Neural cell (in vitro differentiated cells): ENCODE measurements at regions not wholly inside any gene's neighbourhood (a gene's known extent, or its start where the extent isn't known, plus 50 kb on each side); places are given as distances from the start of the nearest gene placed in this dataset.

Experiments used
- H2AFZ ChIP-seq: fragments of 200-600, 300-800 bp; sonication (generic), shearing (Covaris generic); 2 replicates; pipeline ENCODE4 v1.6.0; 2014; ENCODE audit warnings: low read depth, mild to moderate bottlenecking, antibody characterized with exemption, low read length, moderate library complexity
- H3F3A ChIP-seq: fragments of 200-600 bp; shearing (Covaris generic); 2 replicates; pipeline ENCODE4 v1.6.1; 2016; ENCODE audit warnings: mild to moderate bottlenecking, moderate library complexity, mixed read lengths, antibody characterized with exemption, low read length; ENCODE audit not compliant: insufficient read depth, poor library complexity, severe bottlenecking
- H3K27ac ChIP-seq: fragments of 200-600, 300-800 bp; sonication (generic), shearing (Covaris generic); 2 replicates; pipeline ENCODE4 v1.5.1; 2014; ENCODE audit warnings: mild to moderate bottlenecking, low read length, moderate library complexity
- H3K27me3 ChIP-seq: fragments of 300-800, 200-600 bp; sonication (generic), shearing (Covaris generic); 2 replicates; pipeline ENCODE4 v1.6.0; 2014; ENCODE audit warnings: mild to moderate bottlenecking, low read depth, low read length, moderate library complexity; ENCODE audit not compliant: insufficient read depth
- H3K36me3 ChIP-seq: fragments of 300-800, 200-600 bp; sonication (generic), shearing (Covaris generic); 2 replicates; pipeline ENCODE4 v1.5.1; 2014; ENCODE audit warnings: mild to moderate bottlenecking, antibody characterized with exemption, low read length, moderate library complexity; ENCODE audit not compliant: insufficient read depth
- H3K4me2 ChIP-seq: fragments of 300-800, 200-600 bp; sonication (generic), shearing (Covaris generic); 2 replicates; pipeline ENCODE4 v1.6.0; 2014; ENCODE audit warnings: mild to moderate bottlenecking, low read length
- H3K4me3 ChIP-seq: fragments of 300-800, 200-600 bp; sonication (generic), shearing (Covaris generic); 2 replicates; pipeline ENCODE4 v1.5.1; 2014; ENCODE audit warnings: mild to moderate bottlenecking, low read length, moderate library complexity
- H3K79me2 ChIP-seq: fragments of 200-600 bp; shearing (Covaris generic); replicated peaks from 2 replicates; pipeline ENCODE4 v1.6.0; 2014; ENCODE audit warnings: mild to moderate bottlenecking, low read length, moderate library complexity; ENCODE audit not compliant: insufficient read depth
- H3K9ac ChIP-seq: fragments of 300-800, 200-600 bp; sonication (generic), shearing (Covaris generic); 2 replicates; pipeline ENCODE4 v1.6.1; 2016; ENCODE audit warnings: mild to moderate bottlenecking, low read length, mixed read lengths
- H3K9me2 ChIP-seq: fragments of 200-600 bp; shearing (Covaris generic); 2 replicates; pipeline ENCODE4 v1.6.1; 2016; ENCODE audit warnings: mild to moderate bottlenecking, low read length, mixed read lengths; ENCODE audit not compliant: insufficient read depth
- H3K9me3 ChIP-seq: fragments of 200-600, 300-800 bp; sonication (generic), shearing (Covaris generic); 2 replicates; pipeline ENCODE4 v1.6.1; 2016; ENCODE audit warnings: mild to moderate bottlenecking, mixed run types, low read length, moderate library complexity, mixed read lengths
- H4K20me1 ChIP-seq: fragments of 200-600 bp; shearing (Covaris generic); 2 replicates; pipeline ENCODE4 v1.6.1; 2016; ENCODE audit warnings: mild to moderate bottlenecking, mixed run types; ENCODE audit not compliant: insufficient read depth
- EP300 ChIP-seq: fragments of 450-650 bp; conservative IDR thresholded peaks from 2 replicates; pipeline ENCODE4 v1.6.1; 2014; ENCODE audit warnings: antibody characterized with exemption, mild to moderate bottlenecking, moderate library complexity; ENCODE audit not compliant: poor library complexity, severe bottlenecking
- EZH2 ChIP-seq: fragments of 200-600, 300-800 bp; shearing (Covaris generic), sonication (generic); IDR thresholded peaks from 2 replicates; pipeline ENCODE4 v1.6.1; 2014; ENCODE audit warnings: antibody characterized with exemption, low read length, borderline replicate concordance, mild to moderate bottlenecking; ENCODE audit not compliant: insufficient read depth, poor library complexity, severe bottlenecking
- MXI1 ChIP-seq: fragments of 450-650 bp; conservative IDR thresholded peaks from 2 replicates; pipeline ENCODE4 v1.6.1; 2014; ENCODE audit warnings: antibody characterized with exemption, mild to moderate bottlenecking; ENCODE audit not compliant: poor library complexity, severe bottlenecking
- POLR2AphosphoS5 ChIP-seq: IDR thresholded peaks from 2 replicates; pipeline ENCODE4 v1.6.1; 2012
- RAD21 ChIP-seq: fragments of 450-650 bp; conservative IDR thresholded peaks from 2 replicates; pipeline ENCODE4 v1.6.1; 2014; ENCODE audit warnings: antibody characterized with exemption, mild to moderate bottlenecking, moderate library complexity
- SMC3 ChIP-seq: fragments of 450-650 bp; conservative IDR thresholded peaks from 2 replicates; pipeline ENCODE4 v1.6.1; 2014; ENCODE audit warnings: antibody characterized with exemption, mild to moderate bottlenecking, moderate library complexity; ENCODE audit not compliant: poor library complexity
- TAF1 ChIP-seq: IDR thresholded peaks from 2 replicates; pipeline ENCODE4 v1.6.1; 2012; ENCODE audit warnings: low read depth
- TF ChIP-seq, protein P1 (sequence below): fragments of 450-650 bp; IDR thresholded peaks from 2 replicates; pipeline ENCODE4 v1.5.1; 2014; ENCODE audit warnings: antibody characterized with exemption, mild to moderate bottlenecking, moderate library complexity; ENCODE audit not compliant: poor library complexity, severe bottlenecking
- TF ChIP-seq, protein P2 (sequence below): IDR thresholded peaks from 2 replicates; pipeline ENCODE4 v1.6.1; 2012; ENCODE audit warnings: borderline replicate concordance

DNA sequence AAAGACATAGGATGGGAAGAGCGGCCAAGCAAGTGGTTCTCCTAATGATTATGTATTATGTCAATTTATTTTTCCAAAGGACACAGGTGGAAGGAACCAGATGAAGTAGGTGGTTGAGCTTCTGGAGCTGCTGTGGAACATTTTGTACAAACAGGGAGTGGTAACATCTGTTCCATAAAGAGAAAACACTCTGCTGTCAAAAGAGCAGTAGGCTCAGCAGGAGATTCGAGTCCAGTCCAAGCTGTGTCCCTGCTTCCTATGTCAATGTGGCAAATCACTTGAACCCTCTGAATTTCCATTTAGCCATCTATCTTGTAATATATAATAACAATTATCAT lies 448.0 kb upstream of the ANKRD30A start:
- H4K20me1 ChIP-seq = no peaks in the 10 kb centered on the region
- no peak overlapping the region for H3K27ac ChIP-seq
- H3K9me3 ChIP-seq = no peaks in the 10 kb centered on the region
- H3K9ac ChIP-seq = no peak overlapping the region
- H3K4me3 ChIP-seq = no peak overlapping the region
- H3K4me2 ChIP-seq = no peak overlapping the region
- no peaks in the 10 kb centered on the region for H3K36me3 ChIP-seq
- H3K9me2 ChIP-seq = no peaks in the 10 kb centered on the region
- no peaks in the 10 kb centered on the region for H3K27me3 ChIP-seq
- H3K79me2 ChIP-seq = no peaks in the 10 kb centered on the region
- no peak for TF ChIP-seq EZH2
- TF ChIP-seq EP300 = no peak
- TF ChIP-seq TAF1 = no peak
- H3F3A ChIP-seq = no peaks in the 10 kb centered on the region
- no peak overlapping the region for H2AFZ ChIP-seq

DNA sequence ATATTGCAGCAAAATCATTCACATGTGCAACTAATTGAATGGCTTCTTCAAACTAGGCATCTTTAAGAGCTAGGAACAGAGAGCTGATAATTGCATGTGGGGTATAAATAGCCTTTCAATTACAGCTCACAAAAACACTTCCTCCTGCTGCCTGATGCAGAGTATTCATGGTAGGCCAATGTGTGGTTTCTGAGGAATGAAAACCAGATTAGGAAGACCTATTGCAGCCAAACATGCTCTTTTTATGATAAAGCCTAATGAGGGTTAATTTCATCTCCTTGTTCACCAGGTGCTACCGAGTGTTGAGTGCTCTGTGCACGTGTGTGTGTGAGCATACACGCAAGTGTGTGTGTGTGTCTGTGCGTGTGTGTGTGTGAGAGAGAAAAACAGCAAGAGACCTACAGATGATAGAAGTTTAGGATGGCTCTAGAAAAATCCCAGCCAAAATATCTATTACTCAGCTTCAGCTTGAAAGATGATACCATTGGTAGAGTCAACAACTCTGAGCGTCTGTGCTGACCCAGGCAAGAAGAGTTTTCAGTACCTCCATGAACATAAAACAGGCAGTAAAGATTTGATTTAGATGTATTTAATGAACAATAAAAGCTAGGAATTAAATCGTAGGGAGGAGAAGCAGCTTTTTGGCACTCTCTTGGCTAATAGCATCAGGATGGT lies 448.5 kb upstream of the ANKRD30A start:
- Histone ChIP-seq H3F3A (no peaks in the 10 kb centered on the region), H4K20me1 (no peaks in the 10 kb centered on the region), H3K27me3 (no peaks in the 10 kb centered on the region), H3K9ac (no peak overlapping the region), H3K4me2 (no peak overlapping the region), H3K36me3 (no peaks in the 10 kb centered on the region), H3K9me3 (no peaks in the 10 kb centered on the region), H2AFZ (no peak overlapping the region), H3K79me2 (no peaks in the 10 kb centered on the region), H3K27ac (no peak overlapping the region), H3K4me3 (no peak overlapping the region), H3K9me2 (no peaks in the 10 kb centered on the region)
- TF ChIP-seq MXI1 (no peak), TAF1 (no peak), EP300 (no peak), EZH2 (no peak), RAD21 (no peak), SMC3 (no peak), POLR2AphosphoS5 (no peak)
- TF ChIP-seq, protein P1, sequence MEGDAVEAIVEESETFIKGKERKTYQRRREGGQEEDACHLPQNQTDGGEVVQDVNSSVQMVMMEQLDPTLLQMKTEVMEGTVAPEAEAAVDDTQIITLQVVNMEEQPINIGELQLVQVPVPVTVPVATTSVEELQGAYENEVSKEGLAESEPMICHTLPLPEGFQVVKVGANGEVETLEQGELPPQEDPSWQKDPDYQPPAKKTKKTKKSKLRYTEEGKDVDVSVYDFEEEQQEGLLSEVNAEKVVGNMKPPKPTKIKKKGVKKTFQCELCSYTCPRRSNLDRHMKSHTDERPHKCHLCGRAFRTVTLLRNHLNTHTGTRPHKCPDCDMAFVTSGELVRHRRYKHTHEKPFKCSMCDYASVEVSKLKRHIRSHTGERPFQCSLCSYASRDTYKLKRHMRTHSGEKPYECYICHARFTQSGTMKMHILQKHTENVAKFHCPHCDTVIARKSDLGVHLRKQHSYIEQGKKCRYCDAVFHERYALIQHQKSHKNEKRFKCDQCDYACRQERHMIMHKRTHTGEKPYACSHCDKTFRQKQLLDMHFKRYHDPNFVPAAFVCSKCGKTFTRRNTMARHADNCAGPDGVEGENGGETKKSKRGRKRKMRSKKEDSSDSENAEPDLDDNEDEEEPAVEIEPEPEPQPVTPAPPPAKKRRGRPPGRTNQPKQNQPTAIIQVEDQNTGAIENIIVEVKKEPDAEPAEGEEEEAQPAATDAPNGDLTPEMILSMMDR = no peak
- TF ChIP-seq, protein P2, sequence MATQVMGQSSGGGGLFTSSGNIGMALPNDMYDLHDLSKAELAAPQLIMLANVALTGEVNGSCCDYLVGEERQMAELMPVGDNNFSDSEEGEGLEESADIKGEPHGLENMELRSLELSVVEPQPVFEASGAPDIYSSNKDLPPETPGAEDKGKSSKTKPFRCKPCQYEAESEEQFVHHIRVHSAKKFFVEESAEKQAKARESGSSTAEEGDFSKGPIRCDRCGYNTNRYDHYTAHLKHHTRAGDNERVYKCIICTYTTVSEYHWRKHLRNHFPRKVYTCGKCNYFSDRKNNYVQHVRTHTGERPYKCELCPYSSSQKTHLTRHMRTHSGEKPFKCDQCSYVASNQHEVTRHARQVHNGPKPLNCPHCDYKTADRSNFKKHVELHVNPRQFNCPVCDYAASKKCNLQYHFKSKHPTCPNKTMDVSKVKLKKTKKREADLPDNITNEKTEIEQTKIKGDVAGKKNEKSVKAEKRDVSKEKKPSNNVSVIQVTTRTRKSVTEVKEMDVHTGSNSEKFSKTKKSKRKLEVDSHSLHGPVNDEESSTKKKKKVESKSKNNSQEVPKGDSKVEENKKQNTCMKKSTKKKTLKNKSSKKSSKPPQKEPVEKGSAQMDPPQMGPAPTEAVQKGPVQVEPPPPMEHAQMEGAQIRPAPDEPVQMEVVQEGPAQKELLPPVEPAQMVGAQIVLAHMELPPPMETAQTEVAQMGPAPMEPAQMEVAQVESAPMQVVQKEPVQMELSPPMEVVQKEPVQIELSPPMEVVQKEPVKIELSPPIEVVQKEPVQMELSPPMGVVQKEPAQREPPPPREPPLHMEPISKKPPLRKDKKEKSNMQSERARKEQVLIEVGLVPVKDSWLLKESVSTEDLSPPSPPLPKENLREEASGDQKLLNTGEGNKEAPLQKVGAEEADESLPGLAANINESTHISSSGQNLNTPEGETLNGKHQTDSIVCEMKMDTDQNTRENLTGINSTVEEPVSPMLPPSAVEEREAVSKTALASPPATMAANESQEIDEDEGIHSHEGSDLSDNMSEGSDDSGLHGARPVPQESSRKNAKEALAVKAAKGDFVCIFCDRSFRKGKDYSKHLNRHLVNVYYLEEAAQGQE = no peak
